IPS-20b (cell line): ENCODE measurements at regions not wholly inside any gene's neighbourhood (a gene's known extent, or its start where the extent isn't known, plus 50 kb on each side); places are given as distances from the start of the nearest gene placed in this dataset.

Source experiments
- H3K27ac ChIP-seq: one replicate; pipeline ENCODE4 v1.5.1; 2013; ENCODE audit warnings: low read length
- H3K27me3 ChIP-seq: 2 replicates; pipeline ENCODE4 v1.6.1; 2013; ENCODE audit warnings: mild to moderate bottlenecking, low read length, inconsistent platforms; ENCODE audit not compliant: insufficient read depth
- H3K36me3 ChIP-seq: 2 replicates; pipeline ENCODE4 v1.6.1; 2013; ENCODE audit warnings: low read depth, mild to moderate bottlenecking, inconsistent platforms, low read length, moderate library complexity; ENCODE audit not compliant: insufficient read depth
- H3K4me1 ChIP-seq: 2 replicates; pipeline ENCODE4 v1.6.1; 2013; ENCODE audit warnings: mild to moderate bottlenecking, control low read depth, inconsistent platforms, low read length, moderate library complexity; ENCODE audit not compliant: insufficient read depth
- H3K4me3 ChIP-seq: 2 replicates; pipeline ENCODE4 v1.5.1; 2013; ENCODE audit warnings: mild to moderate bottlenecking, low read length, inconsistent platforms
- H3K9ac ChIP-seq: 2 replicates; pipeline ENCODE4 v1.6.1; 2013; ENCODE audit warnings: low read depth, mild to moderate bottlenecking, inconsistent platforms, low read length, moderate library complexity
- H3K9me3 ChIP-seq: 2 replicates; pipeline ENCODE4 v1.6.1; 2013; ENCODE audit warnings: mild to moderate bottlenecking, low read depth, low read length, inconsistent platforms; ENCODE audit not compliant: insufficient read depth

- Histone ChIP-seq H3K27ac (no peak overlapping the region), H3K4me3 (no peak overlapping the region), H3K4me1 (no peaks in the 10 kb centered on the region; the same call in 1 of the 2 replicates)
Observed at GRCh38 chr20:19886661-19887288, 128.7 kb downstream of the RIN2 start.

DNA sequence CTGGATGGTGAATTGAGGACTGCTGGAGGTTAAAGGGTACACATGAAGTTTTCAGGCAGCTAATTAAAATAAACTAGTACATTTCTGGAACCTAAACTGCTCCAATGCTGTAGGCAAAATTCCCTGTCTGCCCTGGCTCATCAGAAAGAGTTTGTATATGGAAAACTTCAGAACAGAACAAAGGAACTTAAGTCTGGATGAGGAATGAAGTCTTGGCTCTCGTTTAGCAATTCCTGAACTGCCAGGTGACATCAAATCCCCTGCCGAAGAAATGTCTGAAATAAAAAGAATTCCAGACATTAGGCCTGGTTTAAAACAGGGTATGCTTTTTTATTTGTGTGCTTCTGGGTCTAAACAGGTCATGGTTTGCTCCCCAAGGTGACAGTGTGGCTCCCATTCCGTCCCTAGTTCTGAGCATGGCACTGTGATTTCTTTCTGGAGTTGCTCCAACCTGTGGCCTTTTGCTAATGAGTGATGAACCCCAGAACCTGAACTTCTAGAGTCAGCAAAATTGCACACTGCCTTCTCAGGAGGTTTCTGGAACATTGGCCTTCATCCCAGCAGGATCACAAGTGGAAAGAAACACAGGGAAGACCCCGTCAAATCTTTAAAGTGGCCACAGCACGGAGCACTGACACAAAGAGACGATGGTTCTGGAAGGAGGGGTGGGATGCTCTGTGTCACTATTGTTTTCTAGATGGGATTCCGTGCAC lies 129.4 kb upstream of the NAA20 start:
- no peaks in the 10 kb centered on the region for H3K9me3 ChIP-seq
- no peak overlapping the region for H3K27ac ChIP-seq
- H3K9ac ChIP-seq, result no peak overlapping the region
- no peaks in the 10 kb centered on the region for H3K36me3 ChIP-seq
- H3K27me3 ChIP-seq, result no peaks in the 10 kb centered on the region
- no peak overlapping the region for H3K4me3 ChIP-seq
- no peaks in the 10 kb centered on the region; the same call in 1 of the 2 replicates for H3K4me1 ChIP-seq

More at GRCh38 chr20:19886661-19887288, 128.7 kb downstream of the RIN2 start:
- Histone ChIP-seq H3K36me3 (no peaks in the 10 kb centered on the region), H3K9me3 (no peaks in the 10 kb centered on the region), H3K9ac (no peak overlapping the region), H3K27me3 (no peaks in the 10 kb centered on the region)

DNA sequence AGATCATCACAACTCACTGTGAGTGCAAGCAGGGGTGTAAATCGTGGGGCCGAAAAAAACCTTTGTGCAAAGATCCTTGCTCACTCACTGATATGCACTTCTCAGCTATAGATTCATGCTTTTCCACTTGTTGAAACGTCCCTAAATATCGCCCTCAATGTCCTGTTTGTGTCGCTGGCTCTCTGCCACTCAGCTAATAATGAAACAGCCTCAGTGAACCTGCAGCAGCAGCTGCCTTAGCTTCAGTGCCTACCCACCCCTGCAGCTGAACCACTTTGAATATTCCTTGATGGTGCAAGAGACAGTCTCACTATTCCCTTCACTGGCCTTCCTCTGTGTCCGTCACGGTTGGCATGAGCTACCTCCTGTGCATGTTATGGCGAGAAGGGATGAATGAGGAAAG lies 128.9 kb upstream of the NAA20 start:
- Histone ChIP-seq H3K36me3 (no peaks in the 10 kb centered on the region), H3K9ac (no peak overlapping the region), H3K4me3 (no peak overlapping the region), H3K27me3 (no peaks in the 10 kb centered on the region), H3K9me3 (no peaks in the 10 kb centered on the region), H3K27ac (no peak overlapping the region), H3K4me1 (no peaks in the 10 kb centered on the region; the same call in 1 of the 2 replicates)

- Histone ChIP-seq H3K27ac (no peak overlapping the region), H3K27me3 (no peaks in the 10 kb centered on the region), H3K9me3 (no peaks in the 10 kb centered on the region), H3K9ac (no peak overlapping the region), H3K36me3 (no peaks in the 10 kb centered on the region), H3K4me1 (no peaks in the 10 kb centered on the region; the same call in 1 of the 2 replicates), H3K4me3 (no peak overlapping the region)
Observed at GRCh38 chr20:19889011-19889953, 127.9 kb upstream of the NAA20 start.

DNA sequence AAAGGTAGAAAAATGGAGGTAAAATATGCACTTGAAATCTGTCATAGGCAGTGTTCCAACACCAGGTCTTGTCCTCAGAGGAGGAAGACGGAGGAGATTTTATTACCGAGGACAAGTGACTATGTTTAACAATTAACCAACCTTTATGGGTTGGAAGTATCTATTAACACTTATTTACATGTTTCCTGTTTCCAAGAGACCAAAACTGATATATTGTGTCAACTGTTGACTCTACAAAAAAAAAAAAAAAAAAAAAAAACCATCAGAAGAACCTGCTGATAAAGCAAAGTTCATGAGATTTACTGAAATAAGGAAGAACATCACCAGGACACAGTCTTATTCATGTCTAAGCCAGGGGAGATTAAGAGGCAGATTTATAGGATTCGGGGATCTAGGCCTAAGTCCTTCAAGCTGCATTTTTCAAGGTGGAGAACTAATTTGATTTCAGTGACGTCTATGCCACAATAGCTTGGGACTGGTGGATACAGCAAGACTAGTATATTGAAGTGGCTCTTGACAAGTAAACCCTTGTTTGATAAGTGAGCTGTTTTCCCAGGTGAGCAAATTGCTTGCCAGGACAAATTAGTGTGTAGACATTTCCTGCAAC lies 126.6 kb upstream of the NAA20 start:
- no peaks in the 10 kb centered on the region for H3K36me3 ChIP-seq
- no peak overlapping the region for H3K9ac ChIP-seq
- H3K27ac ChIP-seq, result no peak overlapping the region
- no peaks in the 10 kb centered on the region for H3K9me3 ChIP-seq
- no peaks in the 10 kb centered on the region; the same call in 1 of the 2 replicates for H3K4me1 ChIP-seq
- H3K4me3 ChIP-seq, result no peak overlapping the region
- H3K27me3 ChIP-seq, result no peaks in the 10 kb centered on the region

- Histone ChIP-seq H3K9me3 (0 out of 2 replicates have a peak, but pooled peaks cover 3% of the 10 kb centered on the region), H3K27me3 (no peaks in the 10 kb centered on the region), H3K36me3 (no peaks in the 10 kb centered on the region)
Observed at GRCh38 chr20:19893356-19893755, 123.8 kb upstream of the NAA20 start.

GRCh38 chr20:19895761-19896160 lies 121.4 kb upstream of the NAA20 start:
- Histone ChIP-seq H3K27ac (no peak overlapping the region), H3K4me3 (no peak overlapping the region), H3K36me3 (no peaks in the 10 kb centered on the region), H3K9ac (no peak overlapping the region), H3K27me3 (no peaks in the 10 kb centered on the region), H3K4me1 (no peaks in the 10 kb centered on the region), H3K9me3 (peaks cover 8% of the 10 kb centered on the region)

More at GRCh38 chr20:19893356-19893755, 123.8 kb upstream of the NAA20 start:
- no peak overlapping the region for H3K4me3 ChIP-seq
- no peak overlapping the region for H3K9ac ChIP-seq
- no peaks in the 10 kb centered on the region; the same call in 1 of the 2 replicates for H3K4me1 ChIP-seq
- H3K27ac ChIP-seq, result no peak overlapping the region

DNA sequence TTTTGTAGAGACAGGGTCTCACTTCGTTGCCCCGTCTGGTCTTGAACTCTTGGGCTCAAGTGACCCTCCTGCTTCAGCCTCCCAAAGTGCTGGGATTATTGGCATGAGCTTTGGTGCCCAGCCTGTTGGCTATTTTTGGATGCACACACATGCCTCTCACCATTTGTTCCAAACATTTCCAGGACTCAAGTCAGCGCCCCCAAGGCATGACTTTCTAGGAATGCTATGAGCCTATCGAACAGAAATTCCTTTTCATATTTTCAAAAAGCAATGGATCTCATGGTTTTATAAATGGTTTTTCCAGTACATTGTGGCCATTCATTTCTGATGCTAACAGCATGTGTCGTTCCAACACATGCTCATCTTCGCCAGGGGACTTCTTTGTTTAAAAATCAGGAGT lies 119.3 kb upstream of the NAA20 start:
- H3K4me3 ChIP-seq, result no peak overlapping the region
- H3K27me3 ChIP-seq, result no peaks in the 10 kb centered on the region
- no peaks in the 10 kb centered on the region for H3K36me3 ChIP-seq
- H3K9me3 ChIP-seq, result peaks cover 8% of the 10 kb centered on the region
- H3K9ac ChIP-seq, result no peak overlapping the region
- no peaks in the 10 kb centered on the region for H3K4me1 ChIP-seq
- no peak overlapping the region for H3K27ac ChIP-seq

GRCh38 chr20:19901226-19901625 lies 115.9 kb upstream of the NAA20 start:
- no peaks in the 10 kb centered on the region for H3K4me1 ChIP-seq
- H3K9ac ChIP-seq, result no peak overlapping the region

GRCh38 chr20:19903168-19903811 lies 113.9 kb upstream of the NAA20 start:
- Histone ChIP-seq H3K4me1 (no peaks in the 10 kb centered on the region), H3K9ac (no peak overlapping the region), H3K9me3 (peaks cover 6% of the 10 kb centered on the region), H3K36me3 (no peaks in the 10 kb centered on the region), H3K27ac (no peak overlapping the region), H3K4me3 (no peak overlapping the region), H3K27me3 (no peaks in the 10 kb centered on the region)

More at GRCh38 chr20:19901226-19901625, 115.9 kb upstream of the NAA20 start:
- Histone ChIP-seq H3K9me3 (peaks cover 8% of the 10 kb centered on the region), H3K4me3 (no peak overlapping the region), H3K36me3 (no peaks in the 10 kb centered on the region), H3K27ac (no peak overlapping the region), H3K27me3 (no peaks in the 10 kb centered on the region)
